ENCODE measurements at regions not wholly inside any gene's neighbourhood (a gene's known extent, or its start where the extent isn't known, plus 50 kb on each side); places are given as distances from the start of the nearest gene placed in this dataset.

GRCh38 chr6:131427434-131428058 lies 145.5 kb upstream of the ARG1 start:
- Histone ChIP-seq H3K36me3 (ENCODE audit: control insufficient read depth in 4 of 4, insufficient read depth in 4 of 4, low read length in 4 of 4) (no peaks in the 10 kb centered on the region), H3K27me3 (ENCODE audit: control insufficient read depth in 3 of 3, insufficient read depth in 3 of 3, low read length in 2 of 3) (no peaks in the 10 kb centered on the region), H3K27ac (ENCODE audit: low read depth in 1 of 2, low read length in 1 of 2) (no peak overlapping the region), H3K4me3 (no peak overlapping the region), H3K4me1 (ENCODE audit: control insufficient read depth in 5 of 5, insufficient read depth in 5 of 5, low read length in 5 of 5) (no peaks in the 10 kb centered on the region), H3K9me3 (ENCODE audit: control insufficient read depth in 4 of 4, insufficient read depth in 3 of 4, low read length in 3 of 4) (peaks cover 0 to 2% (median 0%) of the 10 kb centered on the region in 4 donors), H3K9ac (ENCODE audit: insufficient read depth in 1 of 2, low read length in 2 of 2) (no peak overlapping the region)
- no peak for TF ChIP-seq CTCF (IDR thresholded peaks at IDR 0.05; ENCODE audit: control extremely low read depth, extremely low read depth)
- DNase-seq, result no peak
- WGBS, 2 donors, result 69 to 88% methylated on average over 5 of the region's 5 CpGs
- ATAC-seq (ENCODE audit: insufficient read depth, low FRiP score), result no peak

- ATAC-seq (ENCODE audit: insufficient read depth, low FRiP score), result no peak
- Histone ChIP-seq H3K9ac (ENCODE audit: insufficient read depth in 1 of 2, low read length in 2 of 2) (no peak overlapping the region), H3K27me3 (ENCODE audit: control insufficient read depth in 3 of 3, insufficient read depth in 3 of 3, low read length in 2 of 3) (no peaks in the 10 kb centered on the region), H3K4me1 (ENCODE audit: control insufficient read depth in 5 of 5, insufficient read depth in 5 of 5, low read length in 5 of 5) (no peaks in the 10 kb centered on the region), H3K4me3 (no peak overlapping the region), H3K36me3 (ENCODE audit: control insufficient read depth in 4 of 4, insufficient read depth in 4 of 4, low read length in 4 of 4) (no peaks in the 10 kb centered on the region), H3K27ac (ENCODE audit: low read depth in 1 of 2, low read length in 1 of 2) (no peak overlapping the region), H3K9me3 (ENCODE audit: control insufficient read depth in 4 of 4, insufficient read depth in 3 of 4, low read length in 3 of 4) (peaks cover 0 to 2% (median under 1%) of the 10 kb centered on the region in 4 donors)
- no peak for TF ChIP-seq CTCF (IDR thresholded peaks at IDR 0.05; ENCODE audit: control extremely low read depth, extremely low read depth)
- no peak for DNase-seq
- WGBS, 2 donors, result 91 to 96% methylated on average over 4 of the region's 4 CpGs
Measured at GRCh38 chr6:131430531-131430930, 142.5 kb upstream of the ARG1 start.

GRCh38 chr6:131431718-131432117 lies 141.3 kb upstream of the ARG1 start:
- WGBS, 2 donors, result 93% methylated on average over 2 of the region's 2 CpGs
- no peak for TF ChIP-seq CTCF (IDR thresholded peaks at IDR 0.05; ENCODE audit: control extremely low read depth, extremely low read depth)
- H3K4me1 ChIP-seq (ENCODE audit: control insufficient read depth in 5 of 5, insufficient read depth in 5 of 5, low read length in 5 of 5), result no peaks in the 10 kb centered on the region
- no peaks in the 10 kb centered on the region for H3K27me3 ChIP-seq (ENCODE audit: control insufficient read depth in 3 of 3, insufficient read depth in 3 of 3, low read length in 2 of 3)
- H3K4me3 ChIP-seq, result no peak overlapping the region
- H3K36me3 ChIP-seq (ENCODE audit: control insufficient read depth in 4 of 4, insufficient read depth in 4 of 4, low read length in 4 of 4), result no peaks in the 10 kb centered on the region
- no peak overlapping the region for H3K27ac ChIP-seq (ENCODE audit: low read depth in 1 of 2, low read length in 1 of 2)
- peaks cover 0 to 5% (median 1%) of the 10 kb centered on the region in 4 donors for H3K9me3 ChIP-seq (ENCODE audit: control insufficient read depth in 4 of 4, insufficient read depth in 3 of 4, low read length in 3 of 4)
- DNase-seq (no peak), ATAC-seq (ENCODE audit: insufficient read depth, low FRiP score) (no peak)
- no peak overlapping the region for H3K9ac ChIP-seq (ENCODE audit: insufficient read depth in 1 of 2, low read length in 2 of 2)

- Histone ChIP-seq H3K4me3 (no peak overlapping the region), H3K27me3 (ENCODE audit: control insufficient read depth in 3 of 3, insufficient read depth in 3 of 3, low read length in 2 of 3) (no peaks in the 10 kb centered on the region), H3K9ac (ENCODE audit: insufficient read depth in 1 of 2, low read length in 2 of 2) (no peak overlapping the region), H3K27ac (ENCODE audit: low read depth in 1 of 2, low read length in 1 of 2) (no peak overlapping the region), H3K4me1 (ENCODE audit: control insufficient read depth in 5 of 5, insufficient read depth in 5 of 5, low read length in 5 of 5) (no peaks in the 10 kb centered on the region), H3K36me3 (ENCODE audit: control insufficient read depth in 4 of 4, insufficient read depth in 4 of 4, low read length in 4 of 4) (no peaks in the 10 kb centered on the region), H3K9me3 (ENCODE audit: control insufficient read depth in 4 of 4, insufficient read depth in 3 of 4, low read length in 3 of 4) (peaks cover 0 to 5% (median under 1%) of the 10 kb centered on the region in 4 donors)
- DNase-seq, result no peak
- ATAC-seq (ENCODE audit: insufficient read depth, low FRiP score), result no peak
- 91 to 93% methylated on average over 1 of the region's 1 CpG for WGBS, 2 donors
- TF ChIP-seq CTCF (IDR thresholded peaks at IDR 0.05; ENCODE audit: control extremely low read depth, extremely low read depth), result no peak
Measured at GRCh38 chr6:131433927-131434326, 139.1 kb upstream of the ARG1 start.
